Coronary artery (tissue), 2 donors: ENCODE measurements at regions not wholly inside any gene's neighbourhood (a gene's known extent, or its start where the extent isn't known, plus 50 kb on each side); places are given as distances from the start of the nearest gene placed in this dataset.
"Not testable (repeated sequence)": the region's sequence is repeated elsewhere in the genome, so short reads cannot be mapped to it uniquely, and the experiment has no call there.

ENCODE experiments used
- DNase-seq: peaks from one replicate; pipeline ENCODE4 v3.0.0-alpha.2; 2017; ENCODE audit warnings: low spot score
- H3K27ac ChIP-seq, 2 donors: fragments of 200-600 bp; sonication (generic); one replicate each; pipeline ENCODE4 v1.5.1; 2016 to 2019
- H3K4me3 ChIP-seq: fragments of 200-600 bp; sonication (generic); 2 replicates; pipeline ENCODE4 v1.5.1; 2016; ENCODE audit warnings: mild to moderate bottlenecking, moderate library complexity
- TF ChIP-seq, protein P1 (sequence below): fragments of 200-600 bp; sonication (generic); IDR thresholded peaks from one replicate; pipeline ENCODE4 v1.5.1; 2019; ENCODE audit warnings: antibody characterized with exemption

DNA sequence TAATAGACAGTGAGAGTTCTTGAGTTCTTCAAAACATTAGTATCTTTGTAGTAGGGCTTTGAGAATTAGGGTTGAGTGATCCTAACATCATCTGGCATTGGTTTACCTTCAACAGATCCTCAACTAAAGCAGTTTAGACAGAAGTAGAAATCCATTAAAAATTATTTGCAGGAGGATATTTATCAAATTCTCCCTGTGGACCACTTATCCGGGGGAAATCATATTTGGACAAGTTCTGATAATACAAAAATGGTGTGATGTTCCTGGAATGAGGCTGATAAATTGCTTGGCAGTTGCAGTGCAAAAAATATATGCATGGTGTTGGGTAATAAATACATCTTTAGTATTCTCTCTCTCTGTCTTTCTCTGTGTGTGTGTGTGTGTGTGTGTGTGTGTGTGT lies 115.1 kb upstream of the CHODL start:
- Histone ChIP-seq H3K27ac (no peak overlapping the region), H3K4me3 (no peak overlapping the region)
- DNase-seq: no peak
- TF ChIP-seq, protein P1, sequence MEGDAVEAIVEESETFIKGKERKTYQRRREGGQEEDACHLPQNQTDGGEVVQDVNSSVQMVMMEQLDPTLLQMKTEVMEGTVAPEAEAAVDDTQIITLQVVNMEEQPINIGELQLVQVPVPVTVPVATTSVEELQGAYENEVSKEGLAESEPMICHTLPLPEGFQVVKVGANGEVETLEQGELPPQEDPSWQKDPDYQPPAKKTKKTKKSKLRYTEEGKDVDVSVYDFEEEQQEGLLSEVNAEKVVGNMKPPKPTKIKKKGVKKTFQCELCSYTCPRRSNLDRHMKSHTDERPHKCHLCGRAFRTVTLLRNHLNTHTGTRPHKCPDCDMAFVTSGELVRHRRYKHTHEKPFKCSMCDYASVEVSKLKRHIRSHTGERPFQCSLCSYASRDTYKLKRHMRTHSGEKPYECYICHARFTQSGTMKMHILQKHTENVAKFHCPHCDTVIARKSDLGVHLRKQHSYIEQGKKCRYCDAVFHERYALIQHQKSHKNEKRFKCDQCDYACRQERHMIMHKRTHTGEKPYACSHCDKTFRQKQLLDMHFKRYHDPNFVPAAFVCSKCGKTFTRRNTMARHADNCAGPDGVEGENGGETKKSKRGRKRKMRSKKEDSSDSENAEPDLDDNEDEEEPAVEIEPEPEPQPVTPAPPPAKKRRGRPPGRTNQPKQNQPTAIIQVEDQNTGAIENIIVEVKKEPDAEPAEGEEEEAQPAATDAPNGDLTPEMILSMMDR: no peak

DNA sequence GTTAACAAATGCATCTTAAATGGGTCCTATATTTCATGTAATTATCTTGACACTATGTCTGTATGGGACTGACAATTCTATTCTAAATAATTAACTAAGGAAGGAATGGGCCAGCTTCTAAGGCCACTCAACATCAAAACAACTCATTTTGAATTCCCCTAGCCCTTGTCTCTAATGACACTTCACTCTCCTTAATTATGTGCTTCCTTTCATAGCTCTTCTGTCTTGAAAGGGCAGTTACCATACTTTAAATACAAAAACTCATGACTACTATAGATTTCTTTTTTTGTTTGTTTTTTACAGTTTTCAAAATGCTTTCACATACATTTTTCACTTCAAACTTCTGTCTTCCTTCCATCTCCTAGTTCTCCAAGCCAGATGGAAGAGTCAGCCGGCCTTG lies 126.1 kb upstream of the CHODL start:
- TF ChIP-seq, protein P1: no peak
- no peak overlapping the region for H3K4me3 ChIP-seq
- DNase-seq: no peak
- H3K27ac ChIP-seq: no peak overlapping the region

DNA sequence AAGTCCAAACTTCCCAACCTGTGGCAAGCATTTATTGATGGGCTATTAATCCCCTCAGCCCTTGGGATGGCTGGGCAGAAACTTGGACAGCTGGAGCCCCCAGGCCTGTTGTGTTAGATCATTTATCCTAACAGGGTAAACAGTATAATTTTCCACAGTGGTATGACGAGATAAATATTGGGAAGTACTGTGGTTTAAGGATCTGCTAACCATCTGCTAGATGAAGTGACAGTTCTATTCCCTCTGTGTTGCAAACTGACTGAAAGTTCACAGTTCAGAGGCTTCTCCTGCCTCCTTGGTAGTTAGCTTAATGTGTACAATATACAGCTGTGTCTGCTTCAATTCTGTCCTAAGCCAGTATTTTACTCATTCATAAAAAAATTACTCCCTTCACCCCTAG lies 127.5 kb upstream of the CHODL start:
- H3K4me3 ChIP-seq: no peak overlapping the region
- TF ChIP-seq, protein P1: no peak
- DNase-seq: no peak
- H3K27ac ChIP-seq: no peak overlapping the region

DNA sequence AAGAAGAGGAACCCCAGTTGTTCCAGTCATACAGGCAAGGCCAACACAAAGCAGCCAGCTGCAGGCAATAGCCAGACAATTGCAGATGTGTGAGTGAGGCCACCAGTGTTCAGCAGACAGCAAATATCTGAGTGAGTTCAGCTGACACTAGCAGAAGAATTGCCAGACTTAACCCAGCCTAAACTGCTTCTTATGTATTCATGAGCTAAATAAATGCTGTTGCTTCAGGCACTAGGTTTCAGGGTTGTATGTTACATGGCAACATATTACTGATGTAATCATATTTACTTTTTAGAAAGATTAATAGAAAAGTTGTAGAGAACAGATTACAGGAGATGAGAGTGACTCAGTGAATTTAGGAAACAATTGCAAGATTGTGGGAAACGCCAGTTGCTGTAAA lies 129.8 kb upstream of the CHODL start:
- DNase-seq: no peak
- Histone ChIP-seq H3K4me3 (no peak overlapping the region), H3K27ac (no peak overlapping the region)
- TF ChIP-seq, protein P1: no peak

DNA sequence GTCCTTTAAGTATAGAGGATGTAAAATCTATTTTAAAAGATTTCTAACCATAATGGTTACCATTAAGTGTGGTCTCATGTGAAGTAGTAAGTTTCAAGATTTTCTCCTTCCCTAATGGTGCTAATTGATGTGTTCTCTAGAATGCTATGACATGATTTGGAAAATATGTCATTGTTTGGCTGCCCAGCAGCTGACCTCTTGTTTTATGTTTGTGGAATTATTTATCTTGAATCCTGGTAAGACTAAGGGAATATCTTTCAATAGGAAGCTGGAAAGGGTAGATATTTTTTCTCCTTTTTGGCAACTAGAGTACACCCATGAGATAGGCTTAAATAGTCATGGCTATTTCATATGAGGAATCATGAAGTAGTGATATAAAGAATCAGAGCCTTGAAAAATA lies 139.8 kb upstream of the CHODL start:
- no peak for DNase-seq
- Histone ChIP-seq H3K4me3 (no peak overlapping the region), H3K27ac (no peak overlapping the region)
- TF ChIP-seq, protein P1: no peak

DNA sequence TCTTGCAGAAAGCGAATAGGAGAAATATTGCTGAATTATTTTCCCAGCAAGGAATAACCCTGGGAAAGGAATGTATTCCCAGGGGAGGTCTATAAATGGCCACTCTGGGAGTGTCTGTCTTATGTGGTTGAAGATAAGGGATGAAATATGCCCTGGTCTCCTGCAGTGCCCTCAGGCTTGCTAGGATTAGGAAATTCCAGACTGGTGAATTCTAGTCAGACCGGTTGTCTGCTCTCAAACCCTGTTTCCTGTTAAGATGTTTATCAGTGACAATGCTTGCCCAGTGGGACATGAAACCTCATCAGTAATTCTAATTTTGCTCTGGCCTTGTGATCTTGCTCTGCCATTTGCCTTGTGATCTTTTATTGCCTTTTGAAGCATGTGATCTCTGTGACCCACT lies 148.2 kb upstream of the CHODL start:
- DNase-seq, H3K4me3 ChIP-seq, H3K27ac ChIP-seq: not testable (repeated sequence)

DNA sequence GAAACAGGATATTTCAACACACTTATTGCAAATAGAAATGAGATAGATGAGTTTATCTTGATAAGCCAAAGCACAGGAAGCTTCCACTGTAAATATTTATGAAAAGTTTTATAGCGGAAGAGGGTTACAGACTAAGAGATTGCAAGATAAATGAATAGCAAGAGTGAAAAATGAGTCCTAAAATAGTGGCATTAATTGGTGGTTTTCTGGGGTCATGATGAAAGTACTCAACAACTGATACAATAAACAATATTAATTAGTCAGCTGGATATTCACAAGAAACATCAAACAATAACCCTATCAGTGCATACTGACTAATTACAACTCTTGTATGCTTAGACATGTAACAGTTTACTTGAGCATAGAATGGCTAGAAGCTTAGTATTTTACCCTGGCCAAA lies 154.8 kb upstream of the CHODL start:
- H3K27ac ChIP-seq: no peak overlapping the region
- no peak overlapping the region for H3K4me3 ChIP-seq
- TF ChIP-seq, protein P1: no peak
- no peak for DNase-seq

DNA sequence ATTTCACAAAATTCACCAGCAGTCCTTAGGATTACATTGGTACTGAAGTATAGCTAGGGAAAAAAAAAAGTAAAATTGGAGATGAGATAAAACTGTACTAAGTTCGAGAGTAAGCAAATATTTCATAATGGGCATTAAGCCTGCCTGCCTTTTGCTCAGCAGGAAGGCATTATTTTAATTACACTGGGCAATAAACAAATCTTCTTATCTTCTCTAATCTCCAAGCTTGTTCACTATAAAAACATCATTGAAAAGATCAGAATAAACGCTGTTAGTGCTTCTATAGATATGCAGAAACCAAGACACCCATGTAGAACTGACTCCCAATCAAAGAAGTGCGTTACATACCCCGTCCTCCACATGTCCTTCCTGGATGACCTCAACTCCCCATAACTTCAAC lies 174.2 kb upstream of the CHODL start:
- Histone ChIP-seq H3K27ac (no peak overlapping the region), H3K4me3 (no peak overlapping the region)
- TF ChIP-seq, protein P1: no peak
- no peak for DNase-seq
